ENCODE measurements at regions not wholly inside any gene's neighbourhood (a gene's known extent, or its start where the extent isn't known, plus 50 kb on each side); places are given as distances from the start of the nearest gene placed in this dataset.

GRCh38 chr2:121897335-121897970 lies 142.0 kb downstream of the TSN start:
- no peaks in the 10 kb centered on the region for H3K9me3 ChIP-seq (ENCODE audit: control insufficient read depth, insufficient read depth, low read depth, low read length)
- no peaks in the 10 kb centered on the region for H3K4me1 ChIP-seq (ENCODE audit: control insufficient read depth, insufficient read depth, low read length)
- H3K36me3 ChIP-seq (ENCODE audit: control insufficient read depth in 2 of 2, insufficient read depth in 1 of 2, low read length in 2 of 2), result no peaks in the 10 kb centered on the region
- no peak overlapping the region for H3K27ac ChIP-seq (ENCODE audit: extremely low read depth, low read depth, low read length)
- TF ChIP-seq HOXA7 (CRISPR knock-in tag; IDR thresholded peaks at IDR 0.05; ENCODE audit: borderline replicate concordance), result no peak
- peak; percentile 62 for TF ChIP-seq CTCF (tag by site-specific recombination; IDR thresholded peaks at IDR 0.05)
- peak; percentile 57 for TF ChIP-seq ZNF654 (tag by site-specific recombination; IDR thresholded peaks at IDR 0.05; ENCODE audit: low read depth)
- H3K4me3 ChIP-seq (ENCODE audit: low read depth, low read length), result no peak overlapping the region
- ChIA-PET CTCF (interaction anchor here (0.6 to 2.5 kb wide), 31 partner anchors 8 to 1394 kb away, joined by 3 to 11 read pairs (median 3); no protein-coding TSS in a partner anchor), POLR2A (no interaction called here)

- H3K27ac ChIP-seq (ENCODE audit: extremely low read depth, low read depth, low read length), result no peak overlapping the region
- POLR2A ChIA-PET, result no interaction called here
Observed at GRCh38 chr2:121898483-121898882, 143.0 kb downstream of the TSN start.

GRCh38 chr2:121900391-121900790 lies 144.9 kb downstream of the TSN start:
- ChIA-PET POLR2A (no interaction called here), CTCF (interaction anchor here (0.8 kb wide), 1 partner anchor 11 kb away, joined by 5 read pairs; no protein-coding TSS in a partner anchor)
- Histone ChIP-seq H3K36me3 (ENCODE audit: control insufficient read depth in 2 of 2, insufficient read depth in 1 of 2, low read length in 2 of 2) (no peaks in the 10 kb centered on the region), H3K9me3 (ENCODE audit: control insufficient read depth, insufficient read depth, low read depth, low read length) (no peaks in the 10 kb centered on the region), H3K4me1 (ENCODE audit: control insufficient read depth, insufficient read depth, low read length) (no peaks in the 10 kb centered on the region), H3K4me3 (ENCODE audit: low read depth, low read length) (no peak overlapping the region), H3K27ac (ENCODE audit: extremely low read depth, low read depth, low read length) (no peak overlapping the region)
- TF ChIP-seq ZNF664 (tag by site-specific recombination; IDR thresholded peaks at IDR 0.05), result no peak
- TF ChIP-seq ZFP37 (tag by site-specific recombination; IDR thresholded peaks at IDR 0.05), result no peak
- no peak for TF ChIP-seq MEIS1 (CRISPR knock-in tag; IDR thresholded peaks at IDR 0.05; ENCODE audit: borderline replicate concordance)
- no peak for TF ChIP-seq ZNF645 (tag by site-specific recombination; IDR thresholded peaks at IDR 0.05)
- no peak for TF ChIP-seq ZNF580 (tag by site-specific recombination; IDR thresholded peaks at IDR 0.05)
- no peak for TF ChIP-seq ZNF514 (tag by site-specific recombination; IDR thresholded peaks at IDR 0.05)
- TF ChIP-seq ZNF26 (tag by site-specific recombination; IDR thresholded peaks at IDR 0.05), result no peak
- no peak for TF ChIP-seq YY2 (tag by site-specific recombination; IDR thresholded peaks at IDR 0.05)
- TF ChIP-seq KLF9 (tag by site-specific recombination; IDR thresholded peaks at IDR 0.05; ENCODE audit: low read depth), result no peak
- no peak for TF ChIP-seq RBAK (tag by site-specific recombination; IDR thresholded peaks at IDR 0.05)
- no peak for TF ChIP-seq SP3 (tag by site-specific recombination; IDR thresholded peaks at IDR 0.05)
- TF ChIP-seq GLI4 (tag by site-specific recombination; IDR thresholded peaks at IDR 0.05), result no peak
- TF ChIP-seq ZNF146 (tag by site-specific recombination; IDR thresholded peaks at IDR 0.05), result no peak
- TF ChIP-seq ZNF354C (tag by site-specific recombination; IDR thresholded peaks at IDR 0.05; ENCODE audit: borderline replicate concordance, low read depth), result no peak
- no peak for TF ChIP-seq ZNF416 (tag by site-specific recombination; IDR thresholded peaks at IDR 0.05)
- TF ChIP-seq AEBP2 (tag by site-specific recombination; IDR thresholded peaks at IDR 0.05; ENCODE audit: borderline replicate concordance), result no peak
- no peak for TF ChIP-seq KLF1 (tag by site-specific recombination; IDR thresholded peaks at IDR 0.05)
- TF ChIP-seq ZNF626 (tag by site-specific recombination; IDR thresholded peaks at IDR 0.05), result no peak
- TF ChIP-seq ZBTB6 (tag by site-specific recombination; IDR thresholded peaks at IDR 0.05), result no peak
- no peak for TF ChIP-seq ZNF791 (tag by site-specific recombination; IDR thresholded peaks at IDR 0.05)

More at GRCh38 chr2:121898483-121898882, 143.0 kb downstream of the TSN start:
- CTCF ChIA-PET, result interaction anchor here (0.7 to 2.5 kb wide), 5 partner anchors 10 to 100 kb away, joined by 3 to 11 read pairs (median 4); no protein-coding TSS in a partner anchor
- H3K4me1 ChIP-seq (ENCODE audit: control insufficient read depth, insufficient read depth, low read length), result no peaks in the 10 kb centered on the region
- H3K4me3 ChIP-seq (ENCODE audit: low read depth, low read length), result no peak overlapping the region
- H3K9me3 ChIP-seq (ENCODE audit: control insufficient read depth, insufficient read depth, low read depth, low read length), result no peaks in the 10 kb centered on the region
- H3K36me3 ChIP-seq (ENCODE audit: control insufficient read depth in 2 of 2, insufficient read depth in 1 of 2, low read length in 2 of 2), result no peaks in the 10 kb centered on the region
- TF ChIP-seq GLIS2 (tag by site-specific recombination; IDR thresholded peaks at IDR 0.05), result no peak
- no peak for TF ChIP-seq SALL2 (tag by site-specific recombination; IDR thresholded peaks at IDR 0.05; ENCODE audit: borderline replicate concordance)
- no peak for TF ChIP-seq ZNF157 (tag by site-specific recombination; IDR thresholded peaks at IDR 0.05)
- TF ChIP-seq ZNF549 (tag by site-specific recombination; IDR thresholded peaks at IDR 0.05), result no peak
- no peak for TF ChIP-seq ZNF302 (tag by site-specific recombination; IDR thresholded peaks at IDR 0.05; ENCODE audit: low read depth)
